IMR-90 (cell line): ENCODE measurements at regions not wholly inside any gene's neighbourhood (a gene's known extent, or its start where the extent isn't known, plus 50 kb on each side); places are given as distances from the start of the nearest gene placed in this dataset.

Experiments used
- CTCF ChIP-seq: conservative IDR thresholded peaks from 2 replicates; pipeline ENCODE4 v1.5.1; 2012; ENCODE audit warnings: mild to moderate bottlenecking, low read depth, low read length, improper control_type of control experiment
- POLR2A ChIP-seq: IDR thresholded peaks from 2 replicates; pipeline ENCODE4 v1.6.1; 2012; ENCODE audit warnings: mild to moderate bottlenecking, low read depth, low read length
- TF ChIP-seq, protein P1 (sequence below): fragments of 150-350 bp; IDR thresholded peaks from 2 replicates; pipeline ENCODE4 v1.6.1; 2016; ENCODE audit warnings: low read depth, mild to moderate bottlenecking, low read length, moderate library complexity, borderline replicate concordance

- TF ChIP-seq CTCF, result no peak
- TF ChIP-seq, protein P1, sequence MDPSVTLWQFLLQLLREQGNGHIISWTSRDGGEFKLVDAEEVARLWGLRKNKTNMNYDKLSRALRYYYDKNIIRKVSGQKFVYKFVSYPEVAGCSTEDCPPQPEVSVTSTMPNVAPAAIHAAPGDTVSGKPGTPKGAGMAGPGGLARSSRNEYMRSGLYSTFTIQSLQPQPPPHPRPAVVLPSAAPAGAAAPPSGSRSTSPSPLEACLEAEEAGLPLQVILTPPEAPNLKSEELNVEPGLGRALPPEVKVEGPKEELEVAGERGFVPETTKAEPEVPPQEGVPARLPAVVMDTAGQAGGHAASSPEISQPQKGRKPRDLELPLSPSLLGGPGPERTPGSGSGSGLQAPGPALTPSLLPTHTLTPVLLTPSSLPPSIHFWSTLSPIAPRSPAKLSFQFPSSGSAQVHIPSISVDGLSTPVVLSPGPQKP, result no peak
- no peak for TF ChIP-seq POLR2A
Observed at GRCh38 chr12:74254784-74255183, 282.9 kb upstream of the ATXN7L3B start.
